ENCODE measurements at regions not wholly inside any gene's neighbourhood (a gene's known extent, or its start where the extent isn't known, plus 50 kb on each side); places are given as distances from the start of the nearest gene placed in this dataset.

- DNase-seq, result no peak
These were observed 316.5 kb downstream of the CYP26B1 start for GRCh38 chr2:71831193-71831577.

GRCh38 chr2:71830497-71831192, 317.0 kb downstream of the CYP26B1 start:
- no peak for DNase-seq

GRCh38 chr2:71829008-71829407, 318.7 kb downstream of the CYP26B1 start:
- no peak for DNase-seq

GRCh38 chr2:71827973-71828372, 319.7 kb downstream of the CYP26B1 start:
- no peak for DNase-seq

- no peak for DNase-seq
These were observed 320.1 kb downstream of the CYP26B1 start for GRCh38 chr2:71827524-71827901.

GRCh38 chr2:71826826-71827523, 320.7 kb downstream of the CYP26B1 start:
- DNase-seq, result no peak

GRCh38 chr2:71826299-71826698, 321.4 kb downstream of the CYP26B1 start:
- no peak for DNase-seq

GRCh38 chr2:71824436-71824835, 323.2 kb downstream of the CYP26B1 start:
- no peak for DNase-seq

- DNase-seq, result no peak
These were observed 324.1 kb downstream of the CYP26B1 start for GRCh38 chr2:71823526-71823925.

GRCh38 chr2:71822463-71822862, 325.2 kb downstream of the CYP26B1 start:
- no peak for DNase-seq

- no peak for DNase-seq
These were observed 325.8 kb downstream of the CYP26B1 start for GRCh38 chr2:71821856-71822255.

- no peak for DNase-seq
These were observed 330.8 kb downstream of the CYP26B1 start for GRCh38 chr2:71816815-71817214.

- DNase-seq, result no peak
These were observed 331.8 kb downstream of the CYP26B1 start for GRCh38 chr2:71815701-71816474.

- DNase-seq, result no peak
These were observed 332.8 kb downstream of the CYP26B1 start for GRCh38 chr2:71814885-71815284.

- no peak for DNase-seq
These were observed 333.7 kb downstream of the CYP26B1 start for GRCh38 chr2:71813807-71814470.

- no peak for DNase-seq
These were observed 334.3 kb downstream of the CYP26B1 start for GRCh38 chr2:71813315-71813714.

- no peak for DNase-seq
These were observed 334.9 kb downstream of the CYP26B1 start for GRCh38 chr2:71812736-71813135.

- DNase-seq, result no peak
These were observed 335.9 kb downstream of the CYP26B1 start for GRCh38 chr2:71811726-71812125.

- no peak for DNase-seq
These were observed 336.5 kb downstream of the CYP26B1 start for GRCh38 chr2:71811157-71811556.

GRCh38 chr2:71807581-71808451, 339.8 kb downstream of the CYP26B1 start:
- no peak for DNase-seq

GRCh38 chr2:71806432-71806831, 341.2 kb downstream of the CYP26B1 start:
- no peak for DNase-seq

- peak; percentile 3 for DNase-seq
These were observed 343.3 kb downstream of the CYP26B1 start for GRCh38 chr2:71804281-71804751.

All from stimulated activated CD8-positive, alpha-beta memory T cell treated with anti-CD3 and anti-CD28 coated beads, Interleukin-4, amount 100 ng/mL, for 48 hours (primary cell).